Posterior vena cava (tissue), 2 donors: ENCODE measurements at regions not wholly inside any gene's neighbourhood (a gene's known extent, or its start where the extent isn't known, plus 50 kb on each side); places are given as distances from the start of the nearest gene placed in this dataset.
"Not testable (repeated sequence)": the region's sequence is repeated elsewhere in the genome, so short reads cannot be mapped to it uniquely, and the experiment has no call there.

Source experiments
- DNase-seq: peaks from one replicate; pipeline ENCODE4 v3.0.0-alpha.2; 2020; ENCODE audit warnings: low spot score
- intact Hi-C, 2 donors: fragments of 100-400 bp; cut with DNase I; formaldehyde crosslinking; loops; one replicate each; pipeline versions ENCODE4 v1.14.1 to v1.14.2; 2022 to 2023
- donor health status: DM: yes; HTN: yes; CAD: no.
- donor health status: DM: yes; HTN: yes; CAD: no.

DNA sequence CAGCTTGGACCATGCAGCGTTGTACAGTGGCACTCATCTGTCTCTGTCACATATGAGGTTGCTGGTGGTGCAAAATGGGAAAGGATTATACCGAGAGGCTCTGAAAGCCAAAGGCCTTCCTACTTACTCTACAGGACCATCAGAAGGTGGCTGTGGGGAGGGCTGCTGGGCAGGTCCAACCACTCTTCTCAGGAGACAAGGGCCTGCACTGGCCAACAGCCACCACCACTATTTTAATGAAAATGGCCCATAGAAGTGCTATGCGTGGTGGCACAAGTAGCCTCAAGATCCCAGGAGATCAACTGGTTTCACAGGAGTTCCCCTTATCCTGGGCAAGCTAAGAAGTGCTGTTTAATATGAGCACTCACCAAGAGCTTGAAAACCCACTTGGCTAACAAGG, 52.3 kb downstream of the MRPL57 start:
- no peak for DNase-seq
- intact Hi-C loops: no loop called here

DNA sequence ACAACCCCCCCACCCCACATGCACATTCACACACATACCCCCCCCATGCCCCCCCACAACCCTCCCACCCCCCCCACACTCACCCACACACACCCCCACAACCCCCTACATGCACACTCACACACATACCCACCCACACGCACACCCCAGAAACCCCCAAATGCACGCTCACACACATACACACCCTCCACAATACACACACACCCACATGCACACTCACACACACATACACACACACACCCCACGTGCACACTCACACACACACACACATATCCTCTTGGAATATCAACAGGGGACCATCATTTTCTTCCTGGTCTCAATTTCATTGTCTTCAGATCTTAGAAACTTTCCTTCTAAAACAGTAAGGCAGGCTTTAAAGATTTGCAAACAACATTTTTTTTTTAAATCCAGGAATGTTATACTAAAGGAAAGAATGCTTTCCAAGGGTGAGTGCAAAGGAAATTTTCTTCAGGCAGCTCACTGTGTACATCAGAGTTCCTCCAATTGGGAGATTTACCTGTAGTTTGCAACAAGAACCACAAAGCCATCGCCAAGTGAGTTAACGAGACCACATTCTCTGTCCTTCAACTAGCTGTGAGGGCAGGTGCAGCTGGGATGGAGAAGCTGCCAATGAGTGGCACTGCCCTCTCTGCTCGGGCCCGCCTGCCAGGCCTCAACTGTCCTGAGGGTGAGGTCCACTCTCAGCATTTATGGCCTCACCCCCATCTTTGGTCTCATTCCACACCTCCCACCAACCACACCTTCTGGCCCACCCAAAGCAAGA, 53.0 kb downstream of the MRPL57 start:
- DNase-seq: no peak
- intact Hi-C loops: no loop called here

DNA sequence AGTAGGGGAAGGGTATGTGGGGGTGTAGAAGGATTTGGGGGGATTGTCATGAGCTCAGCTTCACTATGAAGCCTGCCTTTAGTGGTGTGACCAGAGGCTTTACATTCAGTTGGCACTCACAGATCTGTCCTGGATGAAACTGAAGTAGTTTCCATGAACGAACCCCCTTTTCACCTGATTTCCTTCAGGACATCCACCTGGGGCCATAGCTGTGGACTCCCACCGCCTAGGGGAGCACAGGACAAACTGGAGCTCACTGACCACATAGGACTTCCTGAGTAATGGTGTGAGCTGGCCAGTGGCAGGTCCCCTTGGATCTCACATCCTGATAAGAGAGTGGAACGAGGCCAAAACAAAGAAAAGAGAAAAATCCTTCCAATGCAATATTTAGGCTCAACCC, 54.1 kb downstream of the MRPL57 start:
- no peak for DNase-seq
- intact Hi-C loops: no loop called here

DNA sequence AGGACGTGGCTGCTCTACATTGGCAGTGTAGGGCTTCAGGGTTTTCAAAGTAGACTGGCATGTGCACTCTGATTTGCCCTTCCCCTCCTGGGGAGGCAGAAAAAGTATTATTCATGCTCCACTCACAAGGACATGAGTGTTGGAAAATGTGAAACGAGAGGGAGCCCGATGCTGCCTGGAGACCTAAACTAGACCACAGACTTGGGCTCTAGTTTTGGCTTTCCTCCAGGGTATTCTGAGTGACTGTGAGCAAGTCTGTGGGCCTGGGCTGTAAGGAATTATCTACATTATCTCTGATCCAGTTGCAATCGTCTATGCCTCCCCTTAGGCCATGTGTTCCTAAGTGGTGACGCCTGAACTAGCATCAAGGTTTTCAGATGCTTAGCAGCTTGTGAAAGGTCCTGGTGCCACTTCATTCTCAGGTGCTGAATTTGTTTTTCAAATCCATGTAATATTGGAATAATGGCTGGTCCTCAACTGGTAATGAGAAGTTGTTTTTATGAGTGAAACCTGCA, 55.0 kb downstream of the MRPL57 start:
- intact Hi-C loops: no loop called here
- DNase-seq: no peak

DNA sequence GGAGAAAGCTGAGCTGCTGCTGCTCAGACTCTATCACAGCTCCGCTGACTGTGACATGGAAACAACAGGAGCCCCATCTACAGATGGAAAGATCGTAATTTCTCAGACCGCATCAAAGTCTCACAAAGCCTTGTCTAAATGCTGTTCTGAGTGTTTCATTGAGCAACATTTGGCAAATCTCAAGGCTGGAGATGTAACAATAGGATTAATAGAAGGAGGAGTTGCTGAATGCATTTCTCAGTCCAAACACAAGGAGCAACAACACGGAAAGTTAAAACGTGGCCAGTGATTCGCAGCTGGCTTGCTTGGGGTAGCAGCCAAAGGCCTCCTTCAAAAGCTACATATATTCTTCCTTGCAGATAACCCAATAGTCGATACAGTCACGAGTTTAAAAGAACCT, 55.7 kb downstream of the MRPL57 start:
- DNase-seq: no peak
- intact Hi-C loops: no loop called here

DNA sequence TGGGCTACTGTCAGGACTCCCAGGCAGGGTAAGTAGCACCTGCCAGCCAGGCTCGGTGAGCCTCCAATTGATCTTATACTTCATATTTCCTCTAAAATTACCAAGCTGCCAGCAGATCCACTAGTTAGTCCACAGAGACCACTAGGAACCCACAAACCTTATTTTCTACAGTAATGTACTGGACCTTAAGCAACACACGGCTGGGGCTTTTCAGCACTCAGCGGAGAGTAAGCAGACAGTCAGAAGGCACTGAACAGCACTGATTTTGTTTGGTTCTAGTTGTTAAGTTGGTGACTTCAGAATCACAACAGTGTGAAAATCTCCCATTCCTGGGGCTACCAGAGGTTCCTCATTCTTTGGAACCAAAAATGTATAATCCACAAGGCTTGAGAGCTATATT, 56.1 kb downstream of the MRPL57 start:
- intact Hi-C loops: no loop called here
- DNase-seq: no peak

DNA sequence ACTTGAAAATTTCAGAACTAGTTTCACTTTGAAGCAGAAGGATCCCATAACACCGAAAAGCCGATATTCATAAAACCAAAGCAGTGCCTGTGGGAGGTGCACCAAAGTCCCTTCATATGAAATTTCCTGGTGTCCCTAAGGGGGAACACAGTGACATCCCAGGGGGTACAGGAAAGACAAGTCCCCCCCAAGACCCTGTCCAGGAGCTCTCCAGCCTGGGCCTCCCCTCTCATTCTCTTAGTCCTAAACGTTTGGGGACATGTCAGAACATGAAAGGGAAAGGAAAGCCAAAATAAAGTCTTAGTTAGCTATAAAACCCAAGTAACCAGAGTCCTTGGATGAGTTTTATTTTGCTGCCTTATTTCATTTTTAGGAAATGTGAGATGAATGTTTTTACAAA, 56.6 kb downstream of the MRPL57 start:
- intact Hi-C loops: no loop called here

DNA sequence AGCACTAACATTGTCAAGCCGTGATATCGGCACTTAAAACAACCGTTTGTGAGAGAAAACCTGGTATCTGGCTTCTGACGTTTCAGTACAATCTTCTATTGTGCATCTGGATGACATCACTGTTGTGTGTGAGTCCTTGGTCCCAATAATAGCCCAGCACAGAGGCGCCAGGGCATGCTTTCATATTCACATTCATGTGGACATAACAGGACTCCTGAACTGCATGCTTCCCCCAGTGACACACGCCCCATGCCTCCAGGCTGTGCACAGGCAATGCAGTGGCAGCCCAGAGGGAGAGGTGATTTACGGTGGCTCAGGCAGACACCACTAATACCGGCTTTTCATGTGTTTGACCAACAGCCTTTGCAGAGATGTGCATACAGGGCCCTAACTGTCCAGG, 58.1 kb downstream of the MRPL57 start:
- no peak for DNase-seq
- intact Hi-C loops: no loop called here

More for the DNA sequence above, 56.6 kb downstream of the MRPL57 start:
- DNase-seq: no peak

DNA sequence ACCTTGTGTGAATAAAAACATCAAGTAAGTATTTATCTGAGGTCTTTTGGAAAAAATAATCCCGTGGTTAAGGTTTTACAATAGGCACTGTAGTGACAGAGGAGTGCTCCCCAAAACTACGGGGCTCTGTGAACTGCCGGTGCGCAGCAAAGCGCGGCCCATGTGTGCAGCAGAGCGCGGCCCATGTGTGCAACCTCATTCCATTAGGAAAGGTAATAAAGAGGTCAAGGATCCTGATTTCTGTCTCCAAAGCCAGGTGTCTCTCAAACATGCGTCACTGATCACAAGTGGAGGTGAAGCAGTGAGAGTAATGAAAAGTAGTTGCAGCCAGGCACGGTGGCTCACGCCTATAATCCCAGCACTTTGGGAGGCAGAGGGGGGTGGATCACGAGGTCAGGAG, 58.7 kb downstream of the MRPL57 start:
- intact Hi-C loops: no loop called here
- DNase-seq: no peak

DNA sequence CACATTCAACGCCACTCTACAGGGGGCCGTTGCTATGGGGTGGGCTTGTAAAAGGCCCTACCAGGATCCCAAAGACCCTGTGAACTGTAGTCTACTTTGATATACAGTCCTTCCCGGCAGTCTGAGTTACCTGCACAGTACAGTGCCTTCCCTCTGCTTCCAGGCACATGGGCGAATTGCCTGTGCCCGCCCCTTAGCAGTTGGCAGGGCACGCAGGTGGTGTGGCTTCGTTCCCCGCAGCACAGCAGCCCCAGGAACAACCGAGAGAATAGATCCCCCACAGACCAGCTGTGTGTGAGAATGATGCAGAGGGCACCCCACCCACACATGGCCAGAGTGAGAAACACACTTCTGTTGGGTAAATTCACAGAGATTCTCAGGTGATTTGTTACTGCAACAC, 60.6 kb downstream of the MRPL57 start:
- no peak for DNase-seq
- intact Hi-C loops: no loop called here

DNA sequence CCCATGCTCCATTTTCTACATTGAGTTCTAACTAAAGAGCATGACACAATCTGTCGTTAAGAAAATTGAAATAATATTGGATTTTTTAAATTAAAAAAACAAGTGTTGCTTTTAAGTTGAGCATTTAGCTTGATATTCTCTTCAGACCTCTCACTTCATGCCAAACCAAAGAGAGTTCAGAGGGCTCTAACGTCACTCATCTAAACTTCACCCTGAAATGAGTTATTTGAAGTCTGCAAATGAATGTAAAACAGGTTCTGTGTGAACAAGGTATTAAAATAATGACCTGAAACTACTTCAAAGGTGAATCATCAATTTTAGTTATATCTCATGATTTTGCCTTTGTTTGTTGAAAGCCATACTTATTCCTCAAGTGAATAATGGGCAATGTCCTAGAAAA, 61.8 kb downstream of the MRPL57 start:
- DNase-seq: no peak
- intact Hi-C loops: no loop called here

DNA sequence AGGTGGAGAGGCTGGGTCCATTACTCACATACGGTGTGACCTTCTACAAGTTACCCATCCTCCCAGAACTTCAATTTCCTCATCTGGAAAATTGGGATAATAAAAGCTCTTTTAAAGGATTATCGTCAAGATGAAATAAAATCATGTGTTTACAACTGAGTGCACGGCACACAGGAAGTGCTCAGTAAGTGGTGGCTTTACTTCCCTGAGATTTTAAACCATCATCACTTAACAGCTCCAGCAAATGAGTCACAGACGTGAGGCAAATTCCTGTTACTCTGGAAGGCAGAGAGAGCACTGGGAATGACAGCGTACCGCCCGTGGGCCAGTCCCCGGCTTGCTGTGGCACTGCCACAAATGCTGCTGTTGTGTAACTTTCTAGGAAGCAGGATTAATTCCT, 64.1 kb downstream of the MRPL57 start:
- no peak for DNase-seq
- intact Hi-C loops: no loop called here

DNA sequence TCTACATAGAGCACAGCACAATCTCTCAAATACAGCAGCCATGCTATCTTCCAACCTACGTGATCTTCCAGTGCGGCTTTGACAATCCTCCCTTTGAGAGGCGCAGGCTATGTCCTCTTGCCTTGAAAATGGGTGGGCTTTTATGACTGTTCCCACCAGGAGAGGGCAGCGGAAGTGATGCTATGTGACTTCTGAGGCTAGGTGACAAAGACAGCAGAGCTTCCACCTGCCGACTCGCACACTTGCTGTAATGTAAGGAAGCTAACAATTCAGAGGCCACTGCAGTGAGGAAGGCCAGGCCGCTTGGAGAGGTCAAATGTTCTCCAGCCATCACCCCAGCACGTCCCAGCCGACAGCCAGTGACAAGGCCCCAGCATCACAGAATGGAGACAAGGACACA, 65.8 kb downstream of the MRPL57 start:
- intact Hi-C loops: no loop called here
- DNase-seq: no peak

DNA sequence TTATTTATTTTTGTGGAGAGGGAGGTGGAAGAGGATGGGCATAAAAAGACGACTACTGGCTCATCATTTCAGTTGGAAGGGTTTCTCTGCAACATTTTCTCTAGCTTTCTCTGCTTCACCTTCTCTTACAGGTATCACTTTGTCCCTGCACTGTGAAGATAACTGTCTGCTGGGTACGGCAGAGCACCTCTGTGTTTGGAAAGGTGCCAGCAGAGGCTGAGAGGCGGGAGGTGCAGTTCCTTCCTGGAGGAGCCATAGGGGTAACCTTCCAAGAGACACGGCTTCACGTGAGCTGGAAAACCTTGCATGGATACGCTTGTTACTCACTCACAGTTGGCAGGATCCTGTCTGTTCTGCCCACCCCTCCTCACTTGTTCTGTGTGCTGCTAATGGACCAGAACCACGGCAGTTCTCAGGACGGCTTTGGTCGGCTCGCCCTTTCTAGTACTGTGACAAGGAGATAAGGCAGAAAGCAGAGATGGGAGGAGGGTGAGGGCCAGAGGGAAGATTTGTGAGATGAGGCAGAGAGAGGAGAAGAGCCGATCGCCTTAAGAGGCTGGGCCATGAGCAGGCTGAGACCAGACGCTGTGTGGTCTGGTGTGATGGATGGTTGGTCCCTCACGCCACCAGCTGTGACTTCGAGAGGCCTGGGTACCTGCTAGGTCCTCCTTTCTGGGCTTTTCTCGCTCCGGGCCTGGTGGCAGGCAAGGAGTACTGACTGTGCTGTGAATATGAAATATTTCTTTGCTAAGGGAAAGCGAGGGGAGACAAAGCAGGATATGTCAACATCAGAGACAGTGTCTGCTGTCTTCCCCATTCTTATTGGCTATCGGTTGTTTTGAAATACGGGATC, 66.8 kb downstream of the MRPL57 start:
- intact Hi-C loops: no loop called here
- no peak for DNase-seq

DNA sequence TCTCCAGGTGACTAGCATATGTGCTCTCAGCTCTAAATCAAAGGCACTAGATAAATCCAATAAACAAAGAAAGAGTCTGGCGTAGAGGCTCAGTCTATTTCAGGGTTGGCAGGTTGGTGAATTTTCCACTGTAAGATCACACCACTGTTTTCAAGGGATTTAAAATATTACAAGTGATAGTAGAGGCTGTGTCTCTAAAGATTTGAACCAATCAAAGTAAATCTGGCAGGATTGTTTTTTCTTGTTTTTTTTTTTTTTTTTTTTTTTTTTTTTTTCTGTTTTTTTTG, 67.4 kb downstream of the MRPL57 start:
- DNase-seq, intact Hi-C loops: not testable (repeated sequence)

DNA sequence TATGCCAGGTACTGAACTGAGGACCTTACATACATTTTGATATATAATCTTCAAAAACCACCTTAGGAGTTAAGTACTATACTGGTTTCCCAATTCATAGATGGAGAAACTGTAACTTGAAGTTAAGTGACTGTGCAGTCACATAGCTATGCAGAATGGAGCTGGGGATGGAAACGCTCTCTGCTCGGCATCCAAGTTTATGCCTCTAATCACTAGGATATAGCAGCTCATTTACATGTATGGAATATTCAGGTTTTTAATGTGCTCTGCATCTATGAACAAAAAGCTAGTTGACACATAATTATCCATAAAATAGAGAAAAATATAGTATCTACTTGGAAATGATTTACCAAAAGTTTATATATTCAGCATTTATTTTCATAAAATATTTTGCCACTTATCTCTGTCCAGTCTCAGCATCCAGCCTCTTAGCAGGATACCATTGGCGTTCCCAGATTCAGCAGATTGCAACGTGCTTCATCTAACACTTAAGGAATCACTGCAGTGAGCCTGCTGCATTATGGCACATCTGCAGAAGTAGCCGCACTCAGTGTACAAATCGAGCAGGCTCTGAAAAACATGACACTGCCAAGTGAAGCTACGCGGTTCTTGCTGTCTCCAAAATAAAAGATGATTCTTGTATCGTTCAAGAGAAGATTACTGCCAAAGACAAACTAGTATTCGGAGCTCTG, 70.4 kb downstream of the MRPL57 start:
- no peak for DNase-seq
- intact Hi-C loops: no loop called here

DNA sequence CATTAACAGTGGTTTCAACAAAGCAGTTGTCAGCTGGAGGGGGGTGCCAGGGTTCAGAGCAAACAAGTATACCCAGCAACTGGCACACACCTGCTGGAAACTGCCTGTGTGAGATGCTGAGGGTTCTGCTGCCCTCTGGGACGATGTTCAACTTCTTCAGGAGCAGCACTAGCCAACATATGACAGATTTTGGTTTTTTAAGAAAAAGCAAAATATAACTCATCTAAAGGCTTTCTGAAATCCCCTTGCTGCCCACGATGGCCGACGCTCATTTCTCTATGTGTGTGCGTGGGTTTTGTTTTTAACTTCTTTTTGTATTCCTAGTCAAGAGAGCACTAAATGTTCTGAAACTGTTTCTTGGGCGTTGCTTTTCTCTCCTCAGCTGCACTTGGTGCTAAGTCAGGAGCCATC, 79.9 kb downstream of the MRPL57 start:
- DNase-seq: no peak
- intact Hi-C loops: no loop called here

DNA sequence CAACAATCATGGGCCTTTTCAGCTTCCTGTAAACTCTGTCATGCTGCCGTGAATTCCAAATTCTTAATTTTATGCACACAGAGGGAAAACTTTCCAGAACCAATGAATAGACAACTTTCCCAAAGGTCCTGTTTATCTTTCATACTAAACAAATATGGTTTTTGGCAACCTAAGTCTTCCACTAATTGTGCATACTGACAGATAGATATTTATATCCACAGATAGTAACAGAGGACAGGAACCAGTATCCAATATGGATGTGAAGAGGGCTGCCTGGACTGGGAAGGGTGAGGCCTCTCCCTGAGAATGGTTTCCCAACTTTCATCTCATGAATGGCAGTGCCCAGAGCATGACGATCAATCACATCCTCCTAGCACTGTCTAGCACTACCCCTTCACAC, 80.4 kb downstream of the MRPL57 start:
- no peak for DNase-seq
- intact Hi-C loops: no loop called here

DNA sequence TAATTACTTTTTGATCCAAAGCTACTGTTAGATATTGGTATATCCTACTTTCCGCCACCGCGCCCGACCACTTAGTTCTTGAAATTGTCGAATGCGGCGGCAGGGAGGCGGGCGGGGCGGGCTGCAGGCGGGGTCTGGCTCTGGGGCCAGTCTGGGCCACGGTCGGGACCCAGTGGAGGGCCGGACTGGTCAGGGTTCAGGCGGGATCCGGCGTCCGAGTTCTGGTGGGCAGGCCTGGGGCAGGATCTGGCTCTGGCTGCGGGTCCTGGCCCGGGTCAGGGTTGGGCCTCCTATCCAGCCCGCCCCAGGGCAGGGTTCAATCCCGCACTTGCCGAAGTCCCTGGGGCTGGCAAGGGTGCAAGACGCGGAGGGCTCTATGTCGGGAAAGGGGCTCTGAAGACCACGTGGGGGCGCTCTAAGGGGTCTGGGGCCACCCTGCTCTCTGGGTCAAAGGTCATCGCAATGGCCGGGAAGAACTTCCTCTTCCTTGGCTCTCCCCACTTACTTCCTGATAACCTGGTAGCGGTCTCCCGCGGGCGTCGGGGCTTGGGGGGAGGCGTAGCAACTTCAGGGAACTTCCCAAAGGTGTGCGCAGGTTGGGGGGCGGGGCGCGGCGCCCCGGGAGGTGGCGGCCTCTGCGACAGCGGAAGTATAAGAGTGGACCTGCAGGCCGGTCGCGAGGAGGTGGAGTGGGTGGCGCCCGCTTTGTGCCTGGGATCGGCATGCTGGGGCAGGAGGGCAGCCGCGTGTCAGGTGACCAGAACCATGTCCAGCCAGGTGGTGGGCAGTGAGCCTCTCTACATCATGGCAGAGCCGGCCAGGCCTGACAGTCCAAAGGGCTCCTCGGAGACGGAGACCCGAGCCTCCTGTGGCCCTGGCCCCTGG, 83.4 kb downstream of the MRPL57 start:
- intact Hi-C loops: no loop called here
- DNase-seq: no peak
